Esophagus squamous epithelium (tissue), 5 donors: ENCODE measurements at regions not wholly inside any gene's neighbourhood (a gene's known extent, or its start where the extent isn't known, plus 50 kb on each side); places are given as distances from the start of the nearest gene placed in this dataset.

ENCODE experiments used
- DNase-seq: peaks from one replicate; lab custom pipeline; 2025; lab: John Stamatoyannopoulos, UW
- H3K27ac ChIP-seq, 4 donors: fragments of 200-600 bp; sonication (generic); one replicate each; pipeline ENCODE4 v1.5.1; 2016 to 2019; ENCODE audit warnings: mild to moderate bottlenecking in 1 of 4
- H3K27me3 ChIP-seq, 4 donors: fragments of 200-600 bp; sonication (generic); 1 replicate in 3 of 4; 2 replicates in 1 of 4; pipeline versions ENCODE4 v1.5.1 to v1.6.0; 2017 to 2021; ENCODE audit warnings: antibody characterized with exemption in 1 of 4
- H3K36me3 ChIP-seq, 3 donors: fragments of 200-600 bp; sonication (generic); one replicate each; pipeline ENCODE4 v1.5.1; 2016 to 2019
- H3K4me1 ChIP-seq, 3 donors: fragments of 200-600 bp; sonication (generic); one replicate each; pipeline ENCODE4 v1.5.1; 2017 to 2019
- H3K4me3 ChIP-seq, 4 donors: fragments of 200-600 bp; sonication (generic); 1 replicate in 3 of 4; 2 replicates in 1 of 4; pipeline ENCODE4 v1.5.1; 2016 to 2019; ENCODE audit warnings: mild to moderate bottlenecking in 2 of 4, moderate library complexity in 1 of 4
- H3K9me3 ChIP-seq, 3 donors: fragments of 200-600 bp; sonication (generic); one replicate each; pipeline ENCODE4 v1.5.1; 2016 to 2019
- CTCF ChIP-seq, 6 experiments: fragments of 450-650 bp in 4 of 6; fragments of 200-600 bp in 2 of 6; sonication (generic) in 2 of 6; IDR thresholded peaks; one replicate each; pipeline ENCODE4 v1.5.1; 2016 to 2019; ENCODE audit warnings: antibody characterized with exemption in 6 of 6, mild to moderate bottlenecking in 4 of 6, moderate library complexity in 4 of 6
- POLR2A ChIP-seq, 4 donors: fragments of 450-650 bp; IDR thresholded peaks; one replicate each; pipeline ENCODE4 v1.6.1; 2017; ENCODE audit warnings: antibody characterized with exemption in 4 of 4, mild to moderate bottlenecking in 4 of 4, moderate library complexity in 3 of 4
- WGBS, 2 donors: methylation state at CpG; one replicate each; pipeline ENCODE4 v1.1.5; 2018; 5-methylcytosine and 5-hydroxymethylcytosine counted together
- intact Hi-C: fragments of 100-400 bp; cut with DNase I; formaldehyde crosslinking; loops from one replicate; pipeline ENCODE4 v1.15.0; 2022
- donor health status: DM: yes; HTN: yes; CAD: no.

GRCh38 chr6:166779963-166780683 is 153.1 kb upstream of the RPS6KA2 start:
- H3K4me3 ChIP-seq: no peak overlapping the region
- DNase-seq: no peak
- TF ChIP-seq POLR2A (IDR thresholded peaks at IDR 0.05) (no peak), CTCF (IDR thresholded peaks at IDR 0.05) (no peak)
- H3K4me1 ChIP-seq: peaks cover 0 to 4% (median 0%) of the 10 kb centered on the region in 3 donors
- WGBS, 2 donors: 80 to 85% methylated on average over 1 to 11 of the region's 13 CpGs
- no peaks in the 10 kb centered on the region for H3K36me3 ChIP-seq
- no peak overlapping the region for H3K27ac ChIP-seq
- peaks cover 0 to 13% (median 0%) of the 10 kb centered on the region in 4 donors for H3K27me3 ChIP-seq
- no peaks in the 10 kb centered on the region for H3K9me3 ChIP-seq
- intact Hi-C loops: loop anchor here (10.0 kb wide), 1 partner anchor 215 kb away; the partner anchor contains the start of gene CEP43

GRCh38 chr6:166779381-166779780 is 152.3 kb upstream of the RPS6KA2 start:
- intact Hi-C loops: loop anchor here (10.0 kb wide), 1 partner anchor 215 kb away; the partner anchor contains the start of gene CEP43
- H3K4me3 ChIP-seq: no peak overlapping the region
- H3K4me1 ChIP-seq: peaks cover 0 to 7% (median 0%) of the 10 kb centered on the region in 3 donors
- H3K27me3 ChIP-seq: peaks cover 0 to 19% (median 0%) of the 10 kb centered on the region in 4 donors
- TF ChIP-seq POLR2A (IDR thresholded peaks at IDR 0.05): no peak
- TF ChIP-seq CTCF (IDR thresholded peaks at IDR 0.05): no peak
- no peaks in the 10 kb centered on the region for H3K9me3 ChIP-seq
- DNase-seq: no peak
- H3K36me3 ChIP-seq: no peaks in the 10 kb centered on the region
- 73 to 80% methylated on average over 2 to 3 of the region's 11 CpGs for WGBS, 2 donors
- no peak overlapping the region for H3K27ac ChIP-seq

- 82 to 83% methylated on average over 11 to 13 of the region's 14 CpGs for WGBS, 2 donors
- H3K36me3 ChIP-seq: no peaks in the 10 kb centered on the region
- peaks cover 0 to 23% (median 0%) of the 10 kb centered on the region in 4 donors for H3K27me3 ChIP-seq
- no peak for TF ChIP-seq POLR2A (IDR thresholded peaks at IDR 0.05)
- no peak for TF ChIP-seq CTCF (IDR thresholded peaks at IDR 0.05)
- peaks cover 0 to 7% (median 0%) of the 10 kb centered on the region in 3 donors for H3K4me1 ChIP-seq
- no peak overlapping the region for H3K4me3 ChIP-seq
- H3K9me3 ChIP-seq: no peaks in the 10 kb centered on the region
- no peak for DNase-seq
- intact Hi-C loops: loop anchor here (10.0 kb wide), 1 partner anchor 216 kb away; the partner anchor contains the start of gene CEP43
- H3K27ac ChIP-seq: no peak overlapping the region
Measured at GRCh38 chr6:166778776-166779175, 151.7 kb upstream of the RPS6KA2 start.

GRCh38 chr6:166778046-166778445 is 151.0 kb upstream of the RPS6KA2 start:
- H3K27ac ChIP-seq: no peak overlapping the region
- H3K9me3 ChIP-seq: no peaks in the 10 kb centered on the region
- H3K36me3 ChIP-seq: no peaks in the 10 kb centered on the region
- H3K27me3 ChIP-seq: peaks cover 0 to 30% (median 0%) of the 10 kb centered on the region in 4 donors
- whole genome bisulfite sequencing, 2 donors: 53 to 70% methylated on average over 9 of the region's 9 CpGs
- H3K4me1 ChIP-seq: peaks cover 0 to 7% (median 0%) of the 10 kb centered on the region in 3 donors
- H3K4me3 ChIP-seq: no peak overlapping the region
- TF ChIP-seq CTCF (IDR thresholded peaks at IDR 0.05): no peak
- no peak for TF ChIP-seq POLR2A (IDR thresholded peaks at IDR 0.05)
- intact Hi-C loops: loop anchor here (10.0 kb wide), 1 partner anchor 217 kb away; the partner anchor contains the start of gene CEP43
- no peak for DNase-seq

GRCh38 chr6:166777096-166777630 is 150.1 kb upstream of the RPS6KA2 start:
- Histone ChIP-seq H3K9me3 (no peaks in the 10 kb centered on the region), H3K36me3 (no peaks in the 10 kb centered on the region), H3K4me1 (peaks cover 0 to 7% (median 0%) of the 10 kb centered on the region in 3 donors), H3K4me3 (no peak overlapping the region), H3K27me3 (peaks cover 0 to 33% (median 0%) of the 10 kb centered on the region in 4 donors), H3K27ac (no peak overlapping the region)
- DNase-seq: no peak
- intact Hi-C loops: loop anchor here (10.0 kb wide), 1 partner anchor 218 kb away; the partner anchor contains the start of gene CEP43
- WGBS, 2 donors: 77 to 80% methylated on average over 13 to 14 of the region's 14 CpGs
- TF ChIP-seq CTCF (IDR thresholded peaks at IDR 0.05) (no peak), POLR2A (IDR thresholded peaks at IDR 0.05) (no peak)
